Calu3 (cell line): ENCODE measurements at regions not wholly inside any gene's neighbourhood (a gene's known extent, or its start where the extent isn't known, plus 50 kb on each side); places are given as distances from the start of the nearest gene placed in this dataset.

Experiments
- BruUV-seq: library from RNA; stranded (reverse); fragments of 400-500 nt; replicated peaks from 2 replicates; lab custom pipeline; 2021; lab: Mats Ljungman, UMichigan
- CTCF ChIA-PET: fragments of 300-600 bp; sonication (Branson Sonifier 250); formaldehyde crosslinking; loops from one replicate; lab custom pipeline; 2022; ENCODE audit warnings: antibody characterized with exemption; lab: Charles Lee
- DNase-seq: peaks from one replicate; pipeline ENCODE4 v3.0.0; 2022
- H3K27ac Mint-ChIP-seq: one replicate; pipeline ENCODE4 v1.8.0; 2022; ENCODE audit warnings: mixed read lengths; ENCODE audit not compliant: unreplicated experiment
- H3K27me3 Mint-ChIP-seq: one replicate; pipeline ENCODE4 v1.8.0; 2022; ENCODE audit warnings: mixed read lengths; ENCODE audit not compliant: unreplicated experiment
- H3K36me3 Mint-ChIP-seq: one replicate; pipeline ENCODE4 v1.8.0; 2022; ENCODE audit warnings: mild to moderate bottlenecking, moderate library complexity, mixed read lengths; ENCODE audit not compliant: insufficient read depth, unreplicated experiment
- H3K4me1 Mint-ChIP-seq: one replicate; pipeline ENCODE4 v1.8.0; 2022; ENCODE audit warnings: mild to moderate bottlenecking, low read depth, mixed read lengths; ENCODE audit not compliant: unreplicated experiment
- H3K4me3 Mint-ChIP-seq: one replicate; pipeline ENCODE4 v1.8.0; 2022; ENCODE audit warnings: mild to moderate bottlenecking, low read depth, moderate library complexity, mixed read lengths; ENCODE audit not compliant: unreplicated experiment
- H3K9me3 Mint-ChIP-seq: one replicate; pipeline ENCODE4 v1.8.0; 2022; ENCODE audit warnings: low read depth, mixed read lengths; ENCODE audit not compliant: unreplicated experiment
- CTCF ChIP-seq: fragments of 200-600 bp; IDR thresholded peaks from one replicate; pipeline ENCODE4 v1.8.0; 2022; ENCODE audit warnings: antibody characterized with exemption; ENCODE audit not compliant: unreplicated experiment
- intact Hi-C: fragments of 100-400 bp; cut with micrococcal nuclease; formaldehyde crosslinking; loops from one replicate; pipeline ENCODE4 v1.10.0; 2022; ENCODE audit not compliant: unreplicated experiment

- Mint-ChIP-seq H3K27me3 (peaks cover 69% of the 10 kb centered on the region), H3K4me1 (peaks cover under 1% of the 10 kb centered on the region), H3K4me3 (no peak overlapping the region), H3K9me3 (peaks cover 8% of the 10 kb centered on the region), H3K27ac (no peak overlapping the region), H3K36me3 (no peaks in the 10 kb centered on the region)
- DNase-seq = no peak
- intact Hi-C loops = no loop called here
- CTCF ChIA-PET = no interaction called here
- BruUV-seq = no TSS peak
- no peak for TF ChIP-seq CTCF
These were observed 99.3 kb upstream of the RFLNA start for GRCh38 chr12:124195567-124195942.

- H3K27ac Mint-ChIP-seq = no peak overlapping the region
- H3K36me3 Mint-ChIP-seq = no peaks in the 10 kb centered on the region
- CTCF ChIA-PET = interaction anchor here (0.6 kb wide), 1 partner anchor 21 kb away, joined by 3 read pairs; no protein-coding TSS in a partner anchor
- DNase-seq = no peak
- peaks cover 76% of the 10 kb centered on the region for H3K27me3 Mint-ChIP-seq
- intact Hi-C loops = no loop called here
- H3K4me1 Mint-ChIP-seq = no peaks in the 10 kb centered on the region
- no TSS peak for BruUV-seq
- H3K9me3 Mint-ChIP-seq = peaks cover 8% of the 10 kb centered on the region
- no peak for TF ChIP-seq CTCF
- no peak overlapping the region for H3K4me3 Mint-ChIP-seq
These were observed 98.7 kb upstream of the RFLNA start for GRCh38 chr12:124196236-124196635.

- intact Hi-C loops = no loop called here
- Mint-ChIP-seq H3K4me3 (no peak overlapping the region), H3K9me3 (peaks cover 5% of the 10 kb centered on the region), H3K27me3 (peaks cover 54% of the 10 kb centered on the region), H3K36me3 (no peaks in the 10 kb centered on the region), H3K4me1 (no peaks in the 10 kb centered on the region), H3K27ac (no peak overlapping the region)
- BruUV-seq = no TSS peak
- TF ChIP-seq CTCF = no peak
- DNase-seq = no peak
- CTCF ChIA-PET = no interaction called here
These were observed 93.6 kb upstream of the RFLNA start for GRCh38 chr12:124201248-124201647.

GRCh38 chr12:124203176-124203575 lies 91.7 kb upstream of the RFLNA start:
- Mint-ChIP-seq H3K9me3 (peaks cover 2% of the 10 kb centered on the region), H3K36me3 (no peaks in the 10 kb centered on the region), H3K4me3 (no peak overlapping the region), H3K4me1 (no peaks in the 10 kb centered on the region), H3K27ac (no peak overlapping the region), H3K27me3 (peaks cover 55% of the 10 kb centered on the region)
- intact Hi-C loops = no loop called here
- TF ChIP-seq CTCF = no peak
- CTCF ChIA-PET = no interaction called here
- no TSS peak for BruUV-seq
- DNase-seq = no peak
